Heart left ventricle (tissue), 13 donors: ENCODE measurements at regions not wholly inside any gene's neighbourhood (a gene's known extent, or its start where the extent isn't known, plus 50 kb on each side); places are given as distances from the start of the nearest gene placed in this dataset.

Experiments used
- POLR2A ChIP-seq, 2 donors: fragments of 450-650 bp; IDR thresholded peaks; one replicate each; pipeline ENCODE4 v1.6.1; 2017; ENCODE audit warnings: antibody characterized with exemption in 2 of 2, mild to moderate bottlenecking in 2 of 2, moderate library complexity in 2 of 2
- TF ChIP-seq, protein P1 (sequence below), 12 donors: fragments of 200-600 bp; sonication (generic) in 4 of 12; IDR thresholded peaks; one replicate each; pipeline versions ENCODE4 v1.5.0 to v1.8.0; 2018 to 2022; ENCODE audit warnings: antibody characterized with exemption in 12 of 12, mild to moderate bottlenecking in 5 of 12
- donor health status: ischemic (EF 13 %, LVEDD 7.1; RV severe dilation, severe dysfunction).
- donor health status: DM: no; HTN: yes; CAD: no.
- donor health status: DM: no; HTN: no; CAD: no.
- donor health status: ischemic (EF 25% LVEDD 6.9; RV normal size, moderate dysfunction).
- donor health status: ischemic (EF 25% LVEDD 5.7; RV mildly dilated, moderate dysfunction).
- donor health status: ischemic (EF 35%, LVEDD 5.7; RV mildly dilated, moderate dysfunction).
- donor health status: nonischemic (EF 11% LVEDD 7.7; RV severe dilation, severe dysfunction).
- donor health status: DM: yes; HTN: yes; CAD: no.
- donor health status: PGD.
- donor health status: ischemic (EF 29% LVEDD 5.4; RV normal size, mild dysfunction).
- donor health status: nonischemic (EF 23%, LVEDD 6.1; RV moderate dilation, normal function).

DNA sequence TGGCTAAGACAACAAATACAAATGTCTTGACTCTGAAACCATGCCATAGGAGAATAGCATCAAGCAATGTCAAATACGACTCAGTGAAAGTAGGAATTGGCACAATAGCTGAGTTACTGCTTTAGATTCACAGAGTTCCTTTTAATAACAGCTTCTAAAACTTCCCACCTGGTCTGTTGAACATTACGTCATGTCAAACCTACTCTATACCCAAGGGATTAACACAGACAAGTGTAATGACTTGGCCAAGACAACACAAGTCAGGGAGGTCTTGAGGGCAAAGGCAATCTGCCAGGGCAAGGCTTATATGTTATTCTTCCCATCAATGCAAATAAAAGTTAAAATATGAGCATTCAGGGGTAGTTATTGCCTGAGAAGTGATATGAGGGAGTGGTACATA is 265.1 kb upstream of the PRDM1 start:
- TF ChIP-seq, protein P1, sequence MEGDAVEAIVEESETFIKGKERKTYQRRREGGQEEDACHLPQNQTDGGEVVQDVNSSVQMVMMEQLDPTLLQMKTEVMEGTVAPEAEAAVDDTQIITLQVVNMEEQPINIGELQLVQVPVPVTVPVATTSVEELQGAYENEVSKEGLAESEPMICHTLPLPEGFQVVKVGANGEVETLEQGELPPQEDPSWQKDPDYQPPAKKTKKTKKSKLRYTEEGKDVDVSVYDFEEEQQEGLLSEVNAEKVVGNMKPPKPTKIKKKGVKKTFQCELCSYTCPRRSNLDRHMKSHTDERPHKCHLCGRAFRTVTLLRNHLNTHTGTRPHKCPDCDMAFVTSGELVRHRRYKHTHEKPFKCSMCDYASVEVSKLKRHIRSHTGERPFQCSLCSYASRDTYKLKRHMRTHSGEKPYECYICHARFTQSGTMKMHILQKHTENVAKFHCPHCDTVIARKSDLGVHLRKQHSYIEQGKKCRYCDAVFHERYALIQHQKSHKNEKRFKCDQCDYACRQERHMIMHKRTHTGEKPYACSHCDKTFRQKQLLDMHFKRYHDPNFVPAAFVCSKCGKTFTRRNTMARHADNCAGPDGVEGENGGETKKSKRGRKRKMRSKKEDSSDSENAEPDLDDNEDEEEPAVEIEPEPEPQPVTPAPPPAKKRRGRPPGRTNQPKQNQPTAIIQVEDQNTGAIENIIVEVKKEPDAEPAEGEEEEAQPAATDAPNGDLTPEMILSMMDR (IDR thresholded peaks at IDR 0.05) = no peak
- no peak for TF ChIP-seq POLR2A (IDR thresholded peaks at IDR 0.05)
